ENCODE measurements at regions not wholly inside any gene's neighbourhood (a gene's known extent, or its start where the extent isn't known, plus 50 kb on each side); places are given as distances from the start of the nearest gene placed in this dataset.

GRCh38 chr18:11293794-11294193 is 144.4 kb upstream of the PIEZO2 start:
- TF ChIP-seq CTCF (IDR thresholded peaks at IDR 0.05) (no peak), POLR2A (IDR thresholded peaks at IDR 0.05) (no peak)

All from right lobe of liver (tissue), 4 donors.